Esophagus muscularis mucosa (tissue), 3 donors: ENCODE measurements at regions not wholly inside any gene's neighbourhood (a gene's known extent, or its start where the extent isn't known, plus 50 kb on each side); places are given as distances from the start of the nearest gene placed in this dataset.

Source experiments
- CTCF ChIP-seq, 3 experiments: fragments of 200-600 bp in 2 of 3; fragments of 450-650 bp in 1 of 3; sonication (generic) in 2 of 3; IDR thresholded peaks; one replicate each; pipeline ENCODE4 v1.5.1; 2017 to 2019; ENCODE audit warnings: antibody characterized with exemption in 3 of 3, mild to moderate bottlenecking in 2 of 3, moderate library complexity in 1 of 3
- POLR2AphosphoS5 ChIP-seq, 2 donors: sonication (generic); formaldehyde crosslinking; IDR thresholded peaks; one replicate each; pipeline ENCODE4 v1.6.1; 2017; ENCODE audit warnings: antibody characterized with exemption in 2 of 2

- TF ChIP-seq CTCF (IDR thresholded peaks at IDR 0.05) (no peak), POLR2AphosphoS5 (IDR thresholded peaks at IDR 0.05) (no peak)
These were observed 251.2 kb upstream of the OBI1 start for GRCh38 chr13:78910147-78910546.
